K562 (cell line): ENCODE measurements at regions not wholly inside any gene's neighbourhood (a gene's known extent, or its start where the extent isn't known, plus 50 kb on each side); places are given as distances from the start of the nearest gene placed in this dataset.

Experiments
- CC2D1A ChIP-seq: fragments of 450-650 bp; IDR thresholded peaks from 2 replicates; pipeline ENCODE4 v1.6.1; 2017; ENCODE audit warnings: mild to moderate bottlenecking
- TF ChIP-seq, protein P1 (sequence below), 2 experiments: fragments of 450-650 bp in 1 of 2; sonication (generic) in 1 of 2; formaldehyde crosslinking in 1 of 2; IDR thresholded peaks; 2 replicates each; pipeline versions ENCODE4 v1.7.1 to v1.9.0; 2016 to 2022; ENCODE audit warnings: inconsistent platforms in 1 of 2, mild to moderate bottlenecking in 1 of 2, missing genetic modification reagents in 1 of 2

DNA sequence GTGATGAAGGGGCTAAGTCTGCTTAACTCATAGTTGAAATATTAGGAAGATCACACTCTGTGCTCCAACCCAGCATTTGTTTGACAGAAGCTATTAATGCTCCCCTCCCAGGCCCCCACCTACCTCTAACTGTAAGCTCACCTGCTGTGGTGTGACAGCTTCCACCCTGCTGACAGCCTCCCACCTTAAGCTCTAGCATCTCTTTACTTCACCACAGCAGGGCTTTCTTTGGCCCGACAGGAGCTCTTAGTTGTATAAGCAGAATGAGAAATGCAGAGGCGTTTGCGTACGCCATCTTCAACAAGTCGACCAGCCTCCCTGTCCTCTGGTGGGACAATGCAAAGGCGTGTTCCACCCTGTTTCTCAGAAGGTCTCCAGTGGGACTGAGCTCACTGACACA lies 80.1 kb upstream of the OSBPL8 start (continued):
- TF ChIP-seq, protein P1, sequence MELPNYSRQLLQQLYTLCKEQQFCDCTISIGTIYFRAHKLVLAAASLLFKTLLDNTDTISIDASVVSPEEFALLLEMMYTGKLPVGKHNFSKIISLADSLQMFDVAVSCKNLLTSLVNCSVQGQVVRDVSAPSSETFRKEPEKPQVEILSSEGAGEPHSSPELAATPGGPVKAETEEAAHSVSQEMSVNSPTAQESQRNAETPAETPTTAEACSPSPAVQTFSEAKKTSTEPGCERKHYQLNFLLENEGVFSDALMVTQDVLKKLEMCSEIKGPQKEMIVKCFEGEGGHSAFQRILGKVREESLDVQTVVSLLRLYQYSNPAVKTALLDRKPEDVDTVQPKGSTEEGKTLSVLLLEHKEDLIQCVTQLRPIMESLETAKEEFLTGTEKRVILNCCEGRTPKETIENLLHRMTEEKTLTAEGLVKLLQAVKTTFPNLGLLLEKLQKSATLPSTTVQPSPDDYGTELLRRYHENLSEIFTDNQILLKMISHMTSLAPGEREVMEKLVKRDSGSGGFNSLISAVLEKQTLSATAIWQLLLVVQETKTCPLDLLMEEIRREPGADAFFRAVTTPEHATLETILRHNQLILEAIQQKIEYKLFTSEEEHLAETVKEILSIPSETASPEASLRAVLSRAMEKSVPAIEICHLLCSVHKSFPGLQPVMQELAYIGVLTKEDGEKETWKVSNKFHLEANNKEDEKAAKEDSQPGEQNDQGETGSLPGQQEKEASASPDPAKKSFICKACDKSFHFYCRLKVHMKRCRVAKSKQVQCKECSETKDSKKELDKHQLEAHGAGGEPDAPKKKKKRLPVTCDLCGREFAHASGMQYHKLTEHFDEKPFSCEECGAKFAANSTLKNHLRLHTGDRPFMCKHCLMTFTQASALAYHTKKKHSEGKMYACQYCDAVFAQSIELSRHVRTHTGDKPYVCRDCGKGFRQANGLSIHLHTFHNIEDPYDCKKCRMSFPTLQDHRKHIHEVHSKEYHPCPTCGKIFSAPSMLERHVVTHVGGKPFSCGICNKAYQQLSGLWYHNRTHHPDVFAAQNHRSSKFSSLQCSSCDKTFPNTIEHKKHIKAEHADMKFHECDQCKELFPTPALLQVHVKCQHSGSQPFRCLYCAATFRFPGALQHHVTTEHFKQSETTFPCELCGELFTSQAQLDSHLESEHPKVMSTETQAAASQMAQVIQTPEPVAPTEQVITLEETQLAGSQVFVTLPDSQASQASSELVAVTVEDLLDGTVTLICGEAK (IDR thresholded peaks at IDR 0.05) = no peak
- TF ChIP-seq, protein P1 (CRISPR knock-in tag; IDR thresholded peaks at IDR 0.05) = no peak
- TF ChIP-seq CC2D1A = no peak
